ENCODE measurements at regions not wholly inside any gene's neighbourhood (a gene's known extent, or its start where the extent isn't known, plus 50 kb on each side); places are given as distances from the start of the nearest gene placed in this dataset.

- TF ChIP-seq CTCF (conservative IDR thresholded peaks at IDR 0.05 in 1 of 2, IDR thresholded peaks at IDR 0.05 in 1 of 2; ENCODE audit: low read depth in 1 of 2, low read length in 2 of 2) (no peak), EZH2 (IDR thresholded peaks at IDR 0.05; ENCODE audit: low read length, missing control alignments) (no peak)
These were observed 264.8 kb upstream of the FSIP2 start for GRCh38 chr2:185473838-185474237.
